Activated T-helper 17 cell treated with anti-CD3 and anti-CD28 coated beads, Interleukin-2, amount 50 U/mL, for 72 hours (primary cell): ENCODE measurements at regions not wholly inside any gene's neighbourhood (a gene's known extent, or its start where the extent isn't known, plus 50 kb on each side); places are given as distances from the start of the nearest gene placed in this dataset.
"Not testable (repeated sequence)": the region's sequence is repeated elsewhere in the genome, so short reads cannot be mapped to it uniquely, and the experiment has no call there.

ENCODE experiments used
- ATAC-seq: fragments of 150-1000 bp; cut with Tn5 transposase; replicated peaks from 2 replicates; pipeline ENCODE4 v1.10.0; 2021; ENCODE audit warnings: mild to moderate bottlenecking, moderate library complexity
- H3K27ac Mint-ChIP-seq: one replicate; pipeline ENCODE4 v1.8.0; 2022; ENCODE audit warnings: mixed read lengths
- H3K27me3 Mint-ChIP-seq: one replicate; pipeline ENCODE4 v1.8.0; 2022; ENCODE audit warnings: mixed read lengths
- H3K36me3 Mint-ChIP-seq: one replicate; pipeline ENCODE4 v1.8.0; 2022; ENCODE audit warnings: low read depth, mild to moderate bottlenecking, mixed read lengths
- H3K4me1 Mint-ChIP-seq: one replicate; pipeline ENCODE4 v1.8.0; 2022; ENCODE audit warnings: mixed read lengths
- H3K4me3 Mint-ChIP-seq: one replicate; pipeline ENCODE4 v1.8.0; 2022; ENCODE audit warnings: mild to moderate bottlenecking, mixed read lengths
- H3K9me3 Mint-ChIP-seq: one replicate; pipeline ENCODE4 v1.8.0; 2022; ENCODE audit warnings: mixed read lengths

GRCh38 chr12:113712481-113712880 is 240.8 kb upstream of the LHX5 start:
- H3K4me1 Mint-ChIP-seq: no peaks in the 10 kb centered on the region
- peaks cover 23% of the 10 kb centered on the region for H3K27me3 Mint-ChIP-seq
- no peak for ATAC-seq
- no peak overlapping the region for H3K4me3 Mint-ChIP-seq
- no peaks in the 10 kb centered on the region for H3K36me3 Mint-ChIP-seq
- H3K27ac Mint-ChIP-seq: no peak overlapping the region
- no peaks in the 10 kb centered on the region for H3K9me3 Mint-ChIP-seq

GRCh38 chr12:113710216-113710615 is 238.5 kb upstream of the LHX5 start:
- no peak overlapping the region for H3K4me3 Mint-ChIP-seq
- no peak overlapping the region for H3K27ac Mint-ChIP-seq
- H3K4me1 Mint-ChIP-seq: no peaks in the 10 kb centered on the region
- peaks cover 28% of the 10 kb centered on the region for H3K27me3 Mint-ChIP-seq
- no peaks in the 10 kb centered on the region for H3K36me3 Mint-ChIP-seq
- H3K9me3 Mint-ChIP-seq: no peaks in the 10 kb centered on the region
- no peak for ATAC-seq

DNA sequence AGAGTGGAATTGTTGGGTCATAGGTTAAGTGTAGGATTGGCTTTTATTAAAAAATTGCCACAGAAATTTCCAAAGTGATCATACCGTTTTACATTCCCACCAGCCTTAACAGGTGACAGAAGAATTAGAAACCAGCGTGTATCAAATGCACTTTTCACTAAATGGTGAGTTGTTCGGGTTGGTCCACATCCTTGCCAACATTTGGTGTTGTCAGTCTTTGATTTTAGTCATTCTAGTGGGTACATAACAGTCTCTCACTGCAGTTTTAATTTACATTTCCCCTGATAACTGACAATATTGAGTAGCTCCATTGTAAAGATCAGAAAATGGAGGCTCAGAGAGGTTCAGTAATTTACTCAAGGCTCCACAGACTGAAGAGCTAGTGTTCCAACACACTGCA is 237.8 kb upstream of the LHX5 start:
- H3K4me3 Mint-ChIP-seq: no peak overlapping the region
- H3K36me3 Mint-ChIP-seq: no peaks in the 10 kb centered on the region
- ATAC-seq: no peak
- peaks cover 24% of the 10 kb centered on the region for H3K27me3 Mint-ChIP-seq
- no peak overlapping the region for H3K27ac Mint-ChIP-seq
- H3K9me3 Mint-ChIP-seq: no peaks in the 10 kb centered on the region
- no peaks in the 10 kb centered on the region for H3K4me1 Mint-ChIP-seq

GRCh38 chr12:113702836-113703235 is 231.2 kb upstream of the LHX5 start:
- H3K36me3 Mint-ChIP-seq: no peaks in the 10 kb centered on the region
- no peak overlapping the region for H3K4me3 Mint-ChIP-seq
- no peaks in the 10 kb centered on the region for H3K4me1 Mint-ChIP-seq
- peaks cover 34% of the 10 kb centered on the region for H3K27me3 Mint-ChIP-seq
- no peaks in the 10 kb centered on the region for H3K9me3 Mint-ChIP-seq
- no peak for ATAC-seq
- H3K27ac Mint-ChIP-seq: no peak overlapping the region

DNA sequence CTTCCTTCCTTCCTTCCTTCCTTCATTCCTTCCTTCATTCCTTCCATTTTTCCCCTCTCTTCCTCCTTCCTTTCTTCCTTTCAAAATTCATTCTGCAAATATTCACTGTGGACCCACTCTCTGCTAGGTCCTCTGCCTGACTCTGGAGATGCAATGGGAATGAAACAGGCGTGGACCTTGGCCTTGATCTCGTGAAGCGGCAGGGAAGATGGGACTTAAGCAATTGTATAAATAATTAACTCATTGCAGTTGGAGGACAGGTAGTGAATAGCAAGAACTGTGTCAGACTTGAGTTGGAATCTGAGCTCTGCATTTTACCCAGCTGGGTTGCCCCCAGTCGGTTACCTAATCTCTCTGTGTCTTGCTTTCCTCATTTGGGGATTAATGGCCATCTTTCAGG is 230.6 kb upstream of the LHX5 start:
- Mint-ChIP-seq H3K27ac (no peak overlapping the region), H3K4me3 (no peak overlapping the region), H3K27me3 (peaks cover 34% of the 10 kb centered on the region), H3K4me1 (no peaks in the 10 kb centered on the region), H3K36me3 (no peaks in the 10 kb centered on the region), H3K9me3 (no peaks in the 10 kb centered on the region)
- ATAC-seq: no peak

DNA sequence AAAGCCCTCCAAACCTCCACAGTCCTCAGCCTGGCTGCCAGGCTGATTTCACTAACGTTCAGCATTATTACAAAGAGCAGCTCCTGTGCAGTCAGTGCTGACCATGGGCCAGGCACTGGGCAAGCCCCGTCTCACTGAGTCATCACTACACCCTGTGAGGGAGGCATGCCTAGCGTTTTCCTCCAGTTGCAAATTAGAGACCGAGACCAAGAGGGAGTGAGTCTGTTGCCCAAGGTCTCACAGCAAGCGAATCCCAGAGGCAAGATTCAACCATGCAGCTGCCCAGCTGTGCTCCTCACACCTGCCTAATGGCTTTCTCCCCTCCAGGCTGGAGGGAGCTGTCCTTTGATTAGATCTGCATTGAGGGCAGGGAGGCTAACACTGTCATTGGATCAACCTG is 229.3 kb upstream of the LHX5 start:
- Mint-ChIP-seq H3K27ac (no peak overlapping the region), H3K27me3 (peaks cover 27% of the 10 kb centered on the region), H3K4me3 (no peak overlapping the region), H3K9me3 (no peaks in the 10 kb centered on the region), H3K36me3 (no peaks in the 10 kb centered on the region), H3K4me1 (no peaks in the 10 kb centered on the region)
- no peak for ATAC-seq

- peaks cover 24% of the 10 kb centered on the region for H3K27me3 Mint-ChIP-seq
- H3K27ac Mint-ChIP-seq, H3K4me3 Mint-ChIP-seq, H3K36me3 Mint-ChIP-seq, H3K4me1 Mint-ChIP-seq, ATAC-seq, H3K9me3 Mint-ChIP-seq: not testable (repeated sequence)
Observed at GRCh38 chr12:113699984-113700383, 228.3 kb upstream of the LHX5 start.

- H3K4me3 Mint-ChIP-seq: no peak overlapping the region
- ATAC-seq: no peak
- peaks cover 28% of the 10 kb centered on the region for H3K27me3 Mint-ChIP-seq
- no peak overlapping the region for H3K27ac Mint-ChIP-seq
- H3K9me3 Mint-ChIP-seq: no peaks in the 10 kb centered on the region
- H3K36me3 Mint-ChIP-seq: no peaks in the 10 kb centered on the region
- no peaks in the 10 kb centered on the region for H3K4me1 Mint-ChIP-seq
Observed at GRCh38 chr12:113698510-113698858, 226.8 kb upstream of the LHX5 start.

DNA sequence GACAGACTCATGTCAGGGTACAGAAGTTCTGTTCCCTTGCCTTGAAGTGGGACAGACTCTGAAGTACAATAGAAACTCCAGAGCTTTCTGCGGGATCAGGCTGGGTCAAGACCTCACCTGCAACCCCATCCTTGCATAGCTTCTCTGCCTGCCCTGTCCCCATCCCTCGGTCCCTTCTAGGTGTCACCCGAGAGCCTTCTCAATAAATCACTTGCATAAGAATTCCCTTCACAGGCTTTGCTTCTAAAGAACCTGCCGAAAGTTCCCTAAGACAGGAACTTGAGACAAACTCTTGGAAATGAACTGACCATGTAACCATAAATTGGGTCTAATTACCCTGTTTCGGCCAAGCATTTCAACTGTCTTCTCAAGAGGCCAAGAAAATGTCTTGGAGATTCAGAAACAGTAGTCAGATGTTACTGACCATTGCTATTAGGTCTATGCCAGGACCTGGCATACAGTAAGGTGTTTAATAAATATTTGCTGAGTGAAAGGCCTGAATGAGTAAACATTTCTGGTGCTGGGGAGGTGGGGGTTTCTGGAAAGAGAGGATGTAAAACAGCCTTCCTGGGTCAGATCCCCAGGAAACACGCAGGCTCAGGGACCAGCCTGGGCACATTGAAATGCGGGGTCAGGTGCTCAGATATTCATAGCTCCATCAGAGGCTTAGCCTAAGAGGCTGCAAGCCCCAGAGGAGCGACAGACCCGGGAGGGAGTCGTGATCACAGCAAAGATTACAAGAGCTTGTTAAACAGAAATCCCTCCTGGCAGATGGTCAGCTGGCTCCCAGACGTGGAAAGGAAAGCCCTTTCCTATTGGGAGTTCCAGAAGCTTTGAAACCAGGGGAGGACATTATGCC is 226.2 kb upstream of the LHX5 start:
- H3K27ac Mint-ChIP-seq: no peak overlapping the region
- no peaks in the 10 kb centered on the region for H3K36me3 Mint-ChIP-seq
- H3K4me3 Mint-ChIP-seq: no peak overlapping the region
- H3K27me3 Mint-ChIP-seq: peaks cover 27% of the 10 kb centered on the region
- no peaks in the 10 kb centered on the region for H3K4me1 Mint-ChIP-seq
- no peaks in the 10 kb centered on the region for H3K9me3 Mint-ChIP-seq
- no peak for ATAC-seq

- Mint-ChIP-seq H3K27ac (no peak overlapping the region), H3K27me3 (peaks cover 25% of the 10 kb centered on the region), H3K36me3 (no peaks in the 10 kb centered on the region)
Observed at GRCh38 chr12:113697104-113697503, 225.4 kb upstream of the LHX5 start.

GRCh38 chr12:113693693-113694092 is 222.0 kb upstream of the LHX5 start:
- Mint-ChIP-seq H3K27me3 (peaks cover 22% of the 10 kb centered on the region), H3K27ac (no peak overlapping the region)
- ATAC-seq: no peak

More at GRCh38 chr12:113697104-113697503, 225.4 kb upstream of the LHX5 start:
- no peak for ATAC-seq
- H3K4me1 Mint-ChIP-seq: no peaks in the 10 kb centered on the region
- no peak overlapping the region for H3K4me3 Mint-ChIP-seq
- no peaks in the 10 kb centered on the region for H3K9me3 Mint-ChIP-seq

GRCh38 chr12:113689047-113689610 is 217.5 kb upstream of the LHX5 start:
- H3K9me3 Mint-ChIP-seq: no peaks in the 10 kb centered on the region
- H3K27ac Mint-ChIP-seq: no peak overlapping the region
- H3K36me3 Mint-ChIP-seq: no peaks in the 10 kb centered on the region
- H3K27me3 Mint-ChIP-seq: peaks cover 15% of the 10 kb centered on the region
- no peak overlapping the region for H3K4me3 Mint-ChIP-seq
- no peaks in the 10 kb centered on the region for H3K4me1 Mint-ChIP-seq
- no peak for ATAC-seq

More at GRCh38 chr12:113693693-113694092, 222.0 kb upstream of the LHX5 start:
- no peaks in the 10 kb centered on the region for H3K36me3 Mint-ChIP-seq
- H3K4me1 Mint-ChIP-seq: no peaks in the 10 kb centered on the region
- H3K4me3 Mint-ChIP-seq: no peak overlapping the region
- no peaks in the 10 kb centered on the region for H3K9me3 Mint-ChIP-seq

DNA sequence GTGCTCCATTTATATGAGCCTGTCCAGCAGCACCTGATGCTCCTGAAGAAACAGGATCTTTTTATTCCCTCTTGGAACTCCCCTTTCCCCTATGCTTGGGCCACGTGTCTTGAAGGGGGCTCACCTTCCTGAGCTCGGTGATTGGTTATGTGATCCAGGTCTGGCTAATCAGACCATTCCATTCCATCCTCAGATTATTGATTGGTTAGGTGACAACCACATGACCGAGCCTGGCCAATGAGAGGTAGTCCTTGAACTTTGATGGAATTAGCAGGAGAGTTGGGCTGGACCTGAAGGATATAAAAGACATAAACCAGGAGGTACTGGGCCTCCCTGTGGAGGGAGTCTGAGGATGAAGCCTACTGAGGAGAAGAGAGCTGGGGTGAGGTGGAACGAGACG is 216.6 kb upstream of the LHX5 start:
- no peaks in the 10 kb centered on the region for H3K9me3 Mint-ChIP-seq
- no peaks in the 10 kb centered on the region for H3K36me3 Mint-ChIP-seq
- H3K4me3 Mint-ChIP-seq: no peak overlapping the region
- H3K27ac Mint-ChIP-seq: no peak overlapping the region
- H3K27me3 Mint-ChIP-seq: peaks cover 12% of the 10 kb centered on the region
- no peaks in the 10 kb centered on the region for H3K4me1 Mint-ChIP-seq
- no peak for ATAC-seq

DNA sequence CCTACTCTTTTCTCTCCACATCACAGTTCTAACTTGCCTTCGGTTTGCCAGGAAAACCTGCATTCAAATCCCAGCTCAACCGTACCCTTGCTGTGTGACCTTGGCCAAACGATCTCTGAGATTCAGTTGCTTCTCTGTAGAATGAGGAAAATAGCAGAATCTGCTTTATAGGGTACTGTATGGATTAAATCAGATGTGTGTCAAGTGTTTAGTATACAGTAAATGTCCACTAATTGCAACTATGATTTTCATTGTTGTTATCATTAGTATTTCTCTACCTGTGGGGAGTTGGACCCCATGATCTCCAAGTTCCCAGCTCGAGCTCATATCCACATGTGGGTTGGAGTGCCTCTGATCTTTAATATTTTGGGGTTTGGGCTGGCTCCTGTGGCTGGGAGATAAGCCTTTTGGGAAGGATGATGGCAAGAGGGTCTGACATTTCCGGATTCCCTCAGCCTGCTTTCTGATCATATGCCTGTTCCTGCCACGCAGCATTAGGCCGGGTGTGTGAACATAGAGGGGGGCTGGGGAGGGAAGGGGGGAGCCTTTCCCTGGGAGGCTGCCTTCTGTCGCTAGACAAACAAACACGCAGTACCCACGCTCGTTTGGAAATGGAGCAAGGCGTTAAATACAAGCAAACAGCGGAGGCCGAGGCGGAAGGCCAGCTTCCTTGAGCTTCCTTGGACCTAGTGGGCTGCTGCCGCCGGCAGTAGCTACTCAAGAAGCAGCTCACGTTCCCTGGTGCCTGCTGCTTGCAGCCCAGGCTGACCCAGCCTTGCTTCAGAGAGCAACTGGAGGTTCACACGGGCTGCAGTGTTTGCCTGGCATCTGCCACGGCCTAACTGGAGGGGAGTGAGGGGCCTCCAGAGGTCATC is 213.5 kb upstream of the LHX5 start:
- Mint-ChIP-seq H3K27me3 (peaks cover 7% of the 10 kb centered on the region), H3K9me3 (no peaks in the 10 kb centered on the region), H3K36me3 (no peaks in the 10 kb centered on the region), H3K27ac (no peak overlapping the region), H3K4me3 (no peak overlapping the region), H3K4me1 (no peaks in the 10 kb centered on the region)
- ATAC-seq: no peak
